Liver (tissue), 8 donors: ENCODE measurements at regions not wholly inside any gene's neighbourhood (a gene's known extent, or its start where the extent isn't known, plus 50 kb on each side); places are given as distances from the start of the nearest gene placed in this dataset.

ENCODE experiments used
- DNase-seq: peaks from one replicate; pipeline ENCODE4 v3.0.0-alpha.2; 2017; ENCODE audit warnings: low spot score
- H3K27ac ChIP-seq, 2 donors: one replicate each; pipeline ENCODE4 v1.7.0; 2013; ENCODE audit warnings: inconsistent platforms in 2 of 2, low read length in 2 of 2, control low read depth in 1 of 2, low read depth in 1 of 2, mild to moderate bottlenecking in 1 of 2
- H3K27me3 ChIP-seq, 4 donors: one replicate each; pipeline versions ENCODE4 v1.6.1 to v1.7.0; 2013; ENCODE audit warnings: low read length in 3 of 4, inconsistent platforms in 1 of 4, mild to moderate bottlenecking in 1 of 4, moderate library complexity in 1 of 4; ENCODE audit not compliant: control insufficient read depth in 4 of 4, insufficient read depth in 4 of 4
- H3K36me3 ChIP-seq, 4 donors: one replicate each; pipeline versions ENCODE4 v1.6.1 to v1.7.0; 2013; ENCODE audit warnings: low read length in 3 of 4, mild to moderate bottlenecking in 3 of 4, low read depth in 1 of 4, moderate library complexity in 1 of 4; ENCODE audit not compliant: control insufficient read depth in 4 of 4, insufficient read depth in 3 of 4
- H3K4me1 ChIP-seq, 4 donors: one replicate each; pipeline versions ENCODE4 v1.6.1 to v1.7.0; 2013; ENCODE audit warnings: low read length in 3 of 4, mild to moderate bottlenecking in 3 of 4, moderate library complexity in 1 of 4; ENCODE audit not compliant: control insufficient read depth in 4 of 4, insufficient read depth in 4 of 4
- H3K4me3 ChIP-seq, 3 donors: one replicate each; pipeline versions ENCODE4 v1.6.1 to v1.7.0; 2013; ENCODE audit warnings: low read length in 3 of 3, control low read depth in 1 of 3, low read depth in 1 of 3, mild to moderate bottlenecking in 1 of 3
- H3K9ac ChIP-seq, 2 donors: one replicate each; pipeline ENCODE4 v1.7.0; 2013; ENCODE audit warnings: low read length in 2 of 2, mild to moderate bottlenecking in 2 of 2, moderate library complexity in 2 of 2, control low read depth in 1 of 2, low read depth in 1 of 2
- H3K9me3 ChIP-seq, 4 donors: one replicate each; pipeline versions ENCODE4 v1.6.1 to v1.7.0; 2013; ENCODE audit warnings: low read length in 3 of 4; ENCODE audit not compliant: control insufficient read depth in 4 of 4
- EGR1 ChIP-seq, 2 donors: IDR thresholded peaks; 2 replicates each; pipeline ENCODE4 v1.6.1; 2016 to 2018; ENCODE audit warnings: antibody characterized with exemption in 2 of 2, low read depth in 2 of 2
- GABPA ChIP-seq, 2 donors: IDR thresholded peaks in 1 of 2; conservative IDR thresholded peaks in 1 of 2; 2 replicates each; pipeline ENCODE4 v1.6.1; 2016; ENCODE audit warnings: antibody characterized with exemption in 2 of 2, mild to moderate bottlenecking in 1 of 2, moderate library complexity in 1 of 2
- HNF4A ChIP-seq, 2 donors: conservative IDR thresholded peaks; 2 replicates each; pipeline ENCODE4 v1.6.1; 2016; ENCODE audit warnings: antibody characterized with exemption in 2 of 2, mild to moderate bottlenecking in 2 of 2
- JUND ChIP-seq, 2 donors: IDR thresholded peaks; 2 replicates each; pipeline ENCODE4 v1.6.1; 2016; ENCODE audit warnings: antibody characterized with exemption in 2 of 2
- MAX ChIP-seq: IDR thresholded peaks from 2 replicates; pipeline ENCODE4 v1.6.1; 2016; ENCODE audit warnings: antibody characterized with exemption
- NR2F2 ChIP-seq: IDR thresholded peaks from 2 replicates; pipeline ENCODE4 v1.6.1; 2016; ENCODE audit warnings: antibody characterized with exemption
- REST ChIP-seq: IDR thresholded peaks from 2 replicates; pipeline ENCODE4 v1.6.1; 2016; ENCODE audit warnings: antibody characterized with exemption, mild to moderate bottlenecking
- RXRA ChIP-seq, 2 donors: IDR thresholded peaks; 2 replicates each; pipeline ENCODE4 v1.6.1; 2017 to 2018; ENCODE audit warnings: antibody characterized with exemption in 2 of 2, mild to moderate bottlenecking in 1 of 2
- YY1 ChIP-seq: IDR thresholded peaks from 2 replicates; pipeline ENCODE4 v1.6.1; 2016; ENCODE audit warnings: antibody characterized with exemption, mild to moderate bottlenecking
- ZBTB33 ChIP-seq: IDR thresholded peaks from 2 replicates; pipeline ENCODE4 v1.6.1; 2016; ENCODE audit warnings: antibody characterized with exemption
- WGBS: extraction: QIAGEN DNeasy Blood & Tissue Kit; methylation state at CpG from one replicate; pipeline ENCODE4 v1.1.7; 2013; 5-methylcytosine and 5-hydroxymethylcytosine counted together
- TF ChIP-seq, protein P1 (sequence below): fragments of 150-350 bp; IDR thresholded peaks from 2 replicates; pipeline ENCODE4 v1.5.1; 2017; ENCODE audit warnings: improper control_type of control experiment, low read depth, low read length; ENCODE audit not compliant: missing input control
- donor health status: healthy.
- donor health status: healthy.
- donor health status: healthy.
- donor health status: healthy.
- donor health status: healthy.

DNA sequence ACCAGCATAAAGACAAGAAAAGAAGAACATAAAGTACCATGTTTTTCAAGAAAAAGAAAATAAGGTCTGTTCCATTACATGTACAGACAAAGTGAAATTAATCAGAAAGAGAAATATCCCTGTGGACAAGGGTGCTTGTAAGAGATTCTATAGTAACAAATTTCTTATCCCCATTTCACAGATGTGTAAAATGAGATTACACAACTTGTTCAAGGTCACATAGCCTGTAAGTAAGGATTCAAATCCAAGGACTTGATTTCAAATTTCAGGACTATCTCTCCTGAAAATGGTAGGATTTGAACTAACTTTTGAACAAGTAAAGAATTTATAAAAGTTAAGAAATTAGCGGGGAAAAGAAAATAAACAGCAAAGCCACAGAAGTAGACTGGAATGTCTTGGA, 248.2 kb upstream of the SLC39A10 start:
- no peaks in the 10 kb centered on the region for H3K4me1 ChIP-seq
- no peak overlapping the region for H3K9ac ChIP-seq
- no peak for DNase-seq
- WGBS: 95% methylated on average over 1 of the region's 1 CpG
- no peak overlapping the region for H3K4me3 ChIP-seq
- H3K27me3 ChIP-seq: no peaks in the 10 kb centered on the region
- TF ChIP-seq YY1 (no peak), MAX (no peak), JUND (IDR thresholded peaks at IDR 0.05) (no peak)
- H3K36me3 ChIP-seq: no peaks in the 10 kb centered on the region
- no peaks in the 10 kb centered on the region for H3K9me3 ChIP-seq
- no peak overlapping the region for H3K27ac ChIP-seq

- no peaks in the 10 kb centered on the region for H3K27me3 ChIP-seq
- no peak overlapping the region for H3K9ac ChIP-seq
- no peaks in the 10 kb centered on the region for H3K36me3 ChIP-seq
- H3K4me3 ChIP-seq: no peak overlapping the region
- no peaks in the 10 kb centered on the region for H3K9me3 ChIP-seq
- no peak for DNase-seq
- no peak overlapping the region for H3K27ac ChIP-seq
- TF ChIP-seq REST (no peak), ZBTB33 (no peak), HNF4A (conservative IDR thresholded peaks at IDR 0.05) (no peak), MAX (no peak)
- TF ChIP-seq, protein P1, sequence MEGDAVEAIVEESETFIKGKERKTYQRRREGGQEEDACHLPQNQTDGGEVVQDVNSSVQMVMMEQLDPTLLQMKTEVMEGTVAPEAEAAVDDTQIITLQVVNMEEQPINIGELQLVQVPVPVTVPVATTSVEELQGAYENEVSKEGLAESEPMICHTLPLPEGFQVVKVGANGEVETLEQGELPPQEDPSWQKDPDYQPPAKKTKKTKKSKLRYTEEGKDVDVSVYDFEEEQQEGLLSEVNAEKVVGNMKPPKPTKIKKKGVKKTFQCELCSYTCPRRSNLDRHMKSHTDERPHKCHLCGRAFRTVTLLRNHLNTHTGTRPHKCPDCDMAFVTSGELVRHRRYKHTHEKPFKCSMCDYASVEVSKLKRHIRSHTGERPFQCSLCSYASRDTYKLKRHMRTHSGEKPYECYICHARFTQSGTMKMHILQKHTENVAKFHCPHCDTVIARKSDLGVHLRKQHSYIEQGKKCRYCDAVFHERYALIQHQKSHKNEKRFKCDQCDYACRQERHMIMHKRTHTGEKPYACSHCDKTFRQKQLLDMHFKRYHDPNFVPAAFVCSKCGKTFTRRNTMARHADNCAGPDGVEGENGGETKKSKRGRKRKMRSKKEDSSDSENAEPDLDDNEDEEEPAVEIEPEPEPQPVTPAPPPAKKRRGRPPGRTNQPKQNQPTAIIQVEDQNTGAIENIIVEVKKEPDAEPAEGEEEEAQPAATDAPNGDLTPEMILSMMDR: no peak
- WGBS: 64% methylated on average over 3 of the region's 3 CpGs
- no peaks in the 10 kb centered on the region for H3K4me1 ChIP-seq
Observed at GRCh38 chr2:195408196-195408595, 248.8 kb upstream of the SLC39A10 start.

DNA sequence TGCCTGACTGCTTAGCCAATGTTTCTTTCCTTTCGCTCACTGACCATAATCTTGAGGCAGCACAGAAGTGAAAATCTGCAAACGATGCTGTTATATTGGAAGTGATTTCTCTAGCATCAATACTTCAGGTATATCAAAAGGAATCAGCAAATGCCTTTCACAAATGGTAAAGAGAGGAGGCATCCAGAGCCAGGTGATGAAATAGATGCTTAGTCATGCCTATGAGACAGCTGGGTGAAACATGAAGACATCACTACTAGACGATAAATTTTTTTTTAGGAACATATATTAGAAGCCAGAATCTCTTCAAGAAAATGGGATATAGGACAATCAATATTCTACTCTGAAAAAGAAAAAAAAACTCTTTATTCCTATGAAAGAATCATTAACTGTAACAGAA, 249.2 kb upstream of the SLC39A10 start:
- H3K36me3 ChIP-seq: no peaks in the 10 kb centered on the region
- 83% methylated on average over 3 of the region's 3 CpGs for WGBS
- H3K27ac ChIP-seq: no peak overlapping the region
- DNase-seq: no peak
- no peaks in the 10 kb centered on the region for H3K4me1 ChIP-seq
- TF ChIP-seq EGR1 (IDR thresholded peaks at IDR 0.05; ENCODE audit: low read depth in 2 of 2) (no peak), NR2F2 (no peak), JUND (IDR thresholded peaks at IDR 0.05) (no peak), RXRA (IDR thresholded peaks at IDR 0.05) (no peak), YY1 (no peak), GABPA (IDR thresholded peaks at IDR 0.05 in 1 of 2, conservative IDR thresholded peaks at IDR 0.05 in 1 of 2) (no peak), HNF4A (conservative IDR thresholded peaks at IDR 0.05) (no peak)
- H3K9me3 ChIP-seq: no peaks in the 10 kb centered on the region
- no peak overlapping the region for H3K9ac ChIP-seq
- no peak overlapping the region for H3K4me3 ChIP-seq
- H3K27me3 ChIP-seq: no peaks in the 10 kb centered on the region
